MM.1S (cell line): ENCODE measurements at regions not wholly inside any gene's neighbourhood (a gene's known extent, or its start where the extent isn't known, plus 50 kb on each side); places are given as distances from the start of the nearest gene placed in this dataset.
"Not testable (repeated sequence)": the region's sequence is repeated elsewhere in the genome, so short reads cannot be mapped to it uniquely, and the experiment has no call there.

Experiments used
- DNase-seq: peaks from one replicate; pipeline ENCODE4 v3.0.0-alpha.2; 2015
- H2AFZ ChIP-seq: fragments of 300-600 bp; sonication (generic); 2 replicates; pipeline ENCODE4 v1.6.0; 2016; ENCODE audit warnings: antibody characterized with exemption, low read length
- H3F3A ChIP-seq: fragments of 300-600 bp; sonication (generic); 2 replicates; pipeline ENCODE4 v1.6.1; 2016; ENCODE audit warnings: mild to moderate bottlenecking, antibody characterized with exemption, low read length, moderate library complexity, mixed read lengths; ENCODE audit not compliant: insufficient read depth
- H3K27ac ChIP-seq: fragments of 300-600 bp; sonication (generic); 2 replicates; pipeline ENCODE4 v1.5.1; 2016; ENCODE audit warnings: mild to moderate bottlenecking, low read length
- H3K27me3 ChIP-seq: fragments of 300-600 bp; sonication (generic); replicated peaks from 2 replicates; pipeline ENCODE4 v1.6.0; 2016; ENCODE audit warnings: low read length; ENCODE audit not compliant: insufficient read depth
- H3K36me3 ChIP-seq: fragments of 300-600 bp; sonication (generic); replicated peaks from 2 replicates; pipeline ENCODE4 v1.6.1; 2016; ENCODE audit warnings: mild to moderate bottlenecking, low read length, mixed read lengths; ENCODE audit not compliant: insufficient read depth
- H3K4me1 ChIP-seq: fragments of 300-600 bp; sonication (generic); 2 replicates; pipeline ENCODE4 v1.6.1; 2016; ENCODE audit warnings: low read length, mixed read lengths
- H3K4me2 ChIP-seq: fragments of 300-600 bp; sonication (generic); 2 replicates; pipeline ENCODE4 v1.6.0; 2016; ENCODE audit warnings: low read depth, low read length
- H3K4me3 ChIP-seq: fragments of 300-600 bp; sonication (generic); 2 replicates; pipeline ENCODE4 v1.5.1; 2016; ENCODE audit warnings: low read length, mixed read lengths
- H3K79me2 ChIP-seq: fragments of 300-600 bp; sonication (generic); 2 replicates; pipeline ENCODE4 v1.6.1; 2016; ENCODE audit warnings: mixed run types, low read length, mixed read lengths
- H3K9ac ChIP-seq: fragments of 300-600 bp; sonication (generic); 2 replicates; pipeline ENCODE4 v1.6.1; 2016; ENCODE audit warnings: low read length, mixed read lengths
- H3K9me2 ChIP-seq: fragments of 300-600 bp; sonication (generic); replicated peaks from 2 replicates; pipeline ENCODE4 v1.6.1; 2016; ENCODE audit warnings: mild to moderate bottlenecking, low read length, mixed read lengths; ENCODE audit not compliant: insufficient read depth
- H3K9me3 ChIP-seq: fragments of 300-600 bp; sonication (generic); replicated peaks from 2 replicates; pipeline ENCODE4 v1.6.1; 2016; ENCODE audit warnings: mild to moderate bottlenecking, low read length, mixed read lengths; ENCODE audit not compliant: insufficient read depth
- H4K20me1 ChIP-seq: fragments of 300-600 bp; sonication (generic); 2 replicates; pipeline ENCODE4 v1.6.1; 2016; ENCODE audit warnings: mild to moderate bottlenecking, low read length, moderate library complexity, mixed read lengths; ENCODE audit not compliant: insufficient read depth
- CTCF ChIP-seq: fragments of 300-600 bp; sonication (generic); IDR thresholded peaks from 2 replicates; pipeline ENCODE4 v1.5.1; 2016; ENCODE audit warnings: antibody characterized with exemption, low read length, mixed read lengths
- EZH2 ChIP-seq: fragments of 300-600 bp; sonication (generic); optimal IDR thresholded peaks from 2 replicates; pipeline ENCODE3; 2017; ENCODE audit warnings: low read depth, mild to moderate bottlenecking, antibody characterized with exemption, low read length, mixed read lengths
- EZH2phosphoT487 ChIP-seq: fragments of 300-600 bp; sonication (generic); IDR thresholded peaks from 2 replicates; pipeline ENCODE4 v1.6.1; 2018; ENCODE audit warnings: antibody characterized with exemption, low read length

- no peaks in the 10 kb centered on the region for H3K79me2 ChIP-seq
- no peaks in the 10 kb centered on the region for H3K4me1 ChIP-seq
- no peak overlapping the region for H3K9ac ChIP-seq
- no peak overlapping the region for H3K27ac ChIP-seq
- H3K27me3 ChIP-seq, result no peaks in the 10 kb centered on the region
- no peaks in the 10 kb centered on the region for H3K9me3 ChIP-seq
- no peaks in the 10 kb centered on the region for H3K9me2 ChIP-seq
- H3F3A ChIP-seq, result no peaks in the 10 kb centered on the region
- H3K4me3 ChIP-seq, result no peak overlapping the region
- no peaks in the 10 kb centered on the region for H3K36me3 ChIP-seq
- no peaks in the 10 kb centered on the region for H4K20me1 ChIP-seq
- H3K4me2 ChIP-seq, result no peak overlapping the region
- DNase-seq, result no peak
- TF ChIP-seq EZH2phosphoT487 (no peak), EZH2 (no peak), CTCF (no peak)
- H2AFZ ChIP-seq, result no peak overlapping the region
Observed at GRCh38 chr1:45265244-45265643, 58.8 kb upstream of the ZSWIM5 start.

GRCh38 chr1:45266151-45266801 lies 59.9 kb upstream of the ZSWIM5 start:
- no peak for TF ChIP-seq EZH2phosphoT487
- TF ChIP-seq EZH2, result no peak
- TF ChIP-seq CTCF, result no peak
- Histone ChIP-seq H3K36me3 (no peaks in the 10 kb centered on the region), H3K4me2 (no peak overlapping the region), H3F3A (no peaks in the 10 kb centered on the region), H2AFZ (no peak overlapping the region), H3K9ac (no peak overlapping the region), H4K20me1 (no peaks in the 10 kb centered on the region), H3K79me2 (no peaks in the 10 kb centered on the region), H3K4me1 (no peaks in the 10 kb centered on the region), H3K9me3 (no peaks in the 10 kb centered on the region), H3K9me2 (no peaks in the 10 kb centered on the region), H3K27me3 (no peaks in the 10 kb centered on the region), H3K27ac (no peak overlapping the region), H3K4me3 (no peak overlapping the region)
- no peak for DNase-seq

GRCh38 chr1:45268310-45268709 lies 58.4 kb upstream of the HPDL start:
- not testable (repeated sequence) for H3K4me1 ChIP-seq, DNase-seq, H3K79me2 ChIP-seq, H2AFZ ChIP-seq, H3K9me3 ChIP-seq, H3K27me3 ChIP-seq, H3K36me3 ChIP-seq, H4K20me1 ChIP-seq, H3K4me2 ChIP-seq, H3K9me2 ChIP-seq, H3K9ac ChIP-seq, H3F3A ChIP-seq, H3K4me3 ChIP-seq, H3K27ac ChIP-seq

- not testable (repeated sequence) for H3K9me2 ChIP-seq, H3K36me3 ChIP-seq, DNase-seq, H4K20me1 ChIP-seq, H3K79me2 ChIP-seq, H3K4me2 ChIP-seq, H3K27me3 ChIP-seq, H3K9me3 ChIP-seq, H3K9ac ChIP-seq, H3F3A ChIP-seq, H3K27ac ChIP-seq, H3K4me3 ChIP-seq, H3K4me1 ChIP-seq, H2AFZ ChIP-seq
Observed at GRCh38 chr1:45272267-45272666, 54.4 kb upstream of the HPDL start.
